ENCODE measurements at regions not wholly inside any gene's neighbourhood (a gene's known extent, or its start where the extent isn't known, plus 50 kb on each side); places are given as distances from the start of the nearest gene placed in this dataset.

DNA sequence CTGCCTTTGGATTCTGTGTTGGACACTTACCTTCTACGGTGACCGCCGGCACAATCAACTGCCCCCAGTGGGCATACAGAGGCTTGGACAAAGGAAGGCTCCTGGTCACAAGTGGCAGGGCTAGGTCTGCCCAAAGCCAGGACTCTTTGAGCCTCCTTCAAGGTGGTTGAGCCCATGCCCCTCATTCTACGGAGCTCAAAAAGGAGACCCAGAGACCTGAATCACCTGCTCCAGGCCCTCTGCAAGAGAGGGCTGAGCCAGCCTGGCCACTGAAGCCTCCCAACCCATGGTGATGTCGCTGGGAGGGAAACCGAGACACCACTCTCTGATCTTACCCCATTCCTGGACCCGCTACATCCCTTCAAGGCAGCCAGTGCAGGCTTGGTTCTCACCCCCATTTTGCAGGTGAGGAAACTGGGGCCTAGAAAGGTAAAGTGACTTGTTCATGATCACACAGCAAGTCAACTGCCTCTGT, 87.9 kb downstream of the INHBB start:
- TF ChIP-seq, protein P1, sequence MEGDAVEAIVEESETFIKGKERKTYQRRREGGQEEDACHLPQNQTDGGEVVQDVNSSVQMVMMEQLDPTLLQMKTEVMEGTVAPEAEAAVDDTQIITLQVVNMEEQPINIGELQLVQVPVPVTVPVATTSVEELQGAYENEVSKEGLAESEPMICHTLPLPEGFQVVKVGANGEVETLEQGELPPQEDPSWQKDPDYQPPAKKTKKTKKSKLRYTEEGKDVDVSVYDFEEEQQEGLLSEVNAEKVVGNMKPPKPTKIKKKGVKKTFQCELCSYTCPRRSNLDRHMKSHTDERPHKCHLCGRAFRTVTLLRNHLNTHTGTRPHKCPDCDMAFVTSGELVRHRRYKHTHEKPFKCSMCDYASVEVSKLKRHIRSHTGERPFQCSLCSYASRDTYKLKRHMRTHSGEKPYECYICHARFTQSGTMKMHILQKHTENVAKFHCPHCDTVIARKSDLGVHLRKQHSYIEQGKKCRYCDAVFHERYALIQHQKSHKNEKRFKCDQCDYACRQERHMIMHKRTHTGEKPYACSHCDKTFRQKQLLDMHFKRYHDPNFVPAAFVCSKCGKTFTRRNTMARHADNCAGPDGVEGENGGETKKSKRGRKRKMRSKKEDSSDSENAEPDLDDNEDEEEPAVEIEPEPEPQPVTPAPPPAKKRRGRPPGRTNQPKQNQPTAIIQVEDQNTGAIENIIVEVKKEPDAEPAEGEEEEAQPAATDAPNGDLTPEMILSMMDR (IDR thresholded peaks at IDR 0.05): no peak
- no peak for TF ChIP-seq POLR2A (IDR thresholded peaks at IDR 0.05)
